ENCODE measurements at regions not wholly inside any gene's neighbourhood (a gene's known extent, or its start where the extent isn't known, plus 50 kb on each side); places are given as distances from the start of the nearest gene placed in this dataset.
"Not testable (repeated sequence)": the region's sequence is repeated elsewhere in the genome, so short reads cannot be mapped to it uniquely, and the experiment has no call there.

GRCh38 chr5:152701305-152701949 is 296.3 kb upstream of the NMUR2 start:
- no peak for DNase-seq (ENCODE audit: low read depth in 2 of 2)

GRCh38 chr5:152704286-152704685 is 299.2 kb upstream of the NMUR2 start:
- DNase-seq (ENCODE audit: low read depth in 2 of 2): no peak

- no peak for DNase-seq (ENCODE audit: low read depth in 2 of 2)
These were observed 306.8 kb upstream of the NMUR2 start for GRCh38 chr5:152711801-152712388.

GRCh38 chr5:152717393-152717792 is 312.3 kb upstream of the NMUR2 start:
- DNase-seq (ENCODE audit: low read depth in 2 of 2): no peak

GRCh38 chr5:152723482-152723881 is 318.4 kb upstream of the NMUR2 start:
- DNase-seq (ENCODE audit: low read depth in 2 of 2): no peak

- DNase-seq (ENCODE audit: low read depth in 2 of 2): no peak
These were observed 325.1 kb upstream of the NMUR2 start for GRCh38 chr5:152730176-152730575.

- no peak for DNase-seq (ENCODE audit: low read depth in 2 of 2)
These were observed 331.8 kb upstream of the NMUR2 start for GRCh38 chr5:152736906-152737305.

- DNase-seq (ENCODE audit: low read depth in 2 of 2): no peak
These were observed 334.8 kb upstream of the NMUR2 start for GRCh38 chr5:152739916-152740315.

- not testable (repeated sequence) for DNase-seq (ENCODE audit: low read depth in 2 of 2)
These were observed 336.0 kb upstream of the NMUR2 start for GRCh38 chr5:152741126-152741525.

- not testable (repeated sequence) for DNase-seq (ENCODE audit: low read depth in 2 of 2)
These were observed 382.7 kb upstream of the NMUR2 start for GRCh38 chr5:152787709-152788217.

- no peak for DNase-seq (ENCODE audit: low read depth in 2 of 2)
These were observed 396.8 kb upstream of the NMUR2 start for GRCh38 chr5:152801886-152802285.

- DNase-seq (ENCODE audit: low read depth in 2 of 2): no peak
These were observed 399.1 kb upstream of the NMUR2 start for GRCh38 chr5:152804179-152804578.

- DNase-seq (ENCODE audit: low read depth in 2 of 2): no peak
These were observed 406.9 kb upstream of the NMUR2 start for GRCh38 chr5:152811988-152812387.

GRCh38 chr5:152813526-152813925 is 408.4 kb upstream of the NMUR2 start:
- no peak for DNase-seq (ENCODE audit: low read depth in 2 of 2)

GRCh38 chr5:152819891-152820290 is 414.8 kb upstream of the NMUR2 start:
- no peak for DNase-seq (ENCODE audit: low read depth in 2 of 2)

GRCh38 chr5:152824316-152824715 is 419.2 kb upstream of the NMUR2 start:
- DNase-seq (ENCODE audit: low read depth in 2 of 2): no peak

GRCh38 chr5:152838241-152838786 is 433.2 kb upstream of the NMUR2 start:
- no peak for DNase-seq (ENCODE audit: low read depth in 2 of 2)

- no peak for DNase-seq (ENCODE audit: low read depth in 2 of 2)
These were observed 439.6 kb upstream of the NMUR2 start for GRCh38 chr5:152844713-152845112.

GRCh38 chr5:152853361-152853760 is 448.3 kb upstream of the NMUR2 start:
- DNase-seq (ENCODE audit: low read depth in 2 of 2): no peak

- no peak for DNase-seq (ENCODE audit: low read depth in 2 of 2)
These were observed 450.4 kb upstream of the NMUR2 start for GRCh38 chr5:152855441-152855840.

- DNase-seq (ENCODE audit: low read depth in 2 of 2): no peak
These were observed 456.2 kb upstream of the NMUR2 start for GRCh38 chr5:152861231-152861630.

GRCh38 chr5:152864447-152864846 is 459.4 kb upstream of the NMUR2 start:
- DNase-seq (ENCODE audit: low read depth in 2 of 2): no peak

- no peak for DNase-seq (ENCODE audit: low read depth in 2 of 2)
These were observed 459.9 kb upstream of the NMUR2 start for GRCh38 chr5:152864991-152865390.

Data from stimulated activated CD4-positive, alpha-beta T cell treated with anti-CD3 and anti-CD28 coated beads, Interleukin-12 subunit alpha, Interleukin-12 subunit beta, amount 100 ng/mL, for 24 hours (primary cell).